Esophagus mucosa (tissue), 1 donor: ENCODE measurements at regions not wholly inside any gene's neighbourhood (a gene's known extent, or its start where the extent isn't known, plus 50 kb on each side); places are given as distances from the start of the nearest gene placed in this dataset.

Experiments used
- ATAC-seq: fragments of 200-7000 bp; cut with Tn5 transposase; one replicate; pipeline ENCODE4 v1.9.1; 2020
- donor health status: DM: yes; HTN: yes; CAD: no.

DNA sequence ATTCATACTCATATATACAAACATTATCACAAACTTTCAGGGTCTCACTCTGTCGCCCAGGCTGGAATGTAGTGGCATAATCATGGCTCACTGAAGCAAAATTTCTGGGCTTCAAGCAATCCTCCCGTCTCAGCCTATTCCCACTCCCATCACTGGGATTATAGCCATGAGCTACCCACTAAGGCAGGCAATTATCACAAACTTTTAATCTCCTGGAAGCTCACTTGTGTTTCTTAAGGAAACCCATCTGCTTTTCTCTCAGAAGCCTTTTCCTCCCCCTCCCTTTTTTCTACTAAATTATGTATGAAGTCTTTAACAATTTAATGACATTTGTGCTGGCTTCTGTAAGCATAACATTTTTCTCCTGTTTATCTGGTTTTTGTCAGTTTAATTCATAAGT, 170.5 kb downstream of the AREG start:
- ATAC-seq: no peak

DNA sequence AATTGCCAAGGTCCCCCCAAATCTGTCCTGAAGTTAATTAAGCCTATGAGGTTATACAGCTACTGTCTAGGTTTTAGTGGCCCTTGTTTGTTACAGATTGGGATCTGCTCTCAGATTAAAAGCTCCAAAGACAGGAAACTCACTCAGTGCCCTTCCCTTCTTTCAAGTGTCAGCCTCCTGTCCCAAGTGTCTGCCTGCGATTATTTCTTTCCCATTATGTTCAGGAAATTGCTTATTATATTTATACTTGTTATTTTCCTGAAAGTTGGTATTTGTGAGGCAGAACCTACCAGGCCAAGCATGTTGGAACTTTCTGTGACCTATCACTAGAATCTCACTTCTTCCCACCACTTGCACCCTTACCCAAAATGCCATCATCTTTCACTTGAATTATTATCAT, 173.2 kb downstream of the AREG start:
- ATAC-seq: no peak

DNA sequence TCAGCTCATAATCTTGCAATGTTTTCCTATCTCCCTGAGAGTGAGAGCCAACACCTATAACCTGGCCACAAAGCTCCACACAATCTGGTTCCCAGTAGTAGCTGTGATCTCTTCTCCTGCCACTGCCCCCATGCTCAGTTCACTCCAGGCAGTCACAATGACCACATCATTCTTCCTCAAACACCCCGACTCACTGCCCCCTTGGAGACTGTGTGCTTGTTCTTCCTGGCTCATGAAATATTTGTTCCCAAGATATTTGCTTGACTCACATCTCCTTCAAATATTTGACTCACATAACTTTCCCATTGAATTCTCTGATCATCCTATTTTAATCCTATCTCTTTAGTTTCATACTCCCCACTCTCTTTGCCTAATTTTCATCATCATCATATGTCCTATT, 173.7 kb downstream of the AREG start:
- ATAC-seq: no peak

DNA sequence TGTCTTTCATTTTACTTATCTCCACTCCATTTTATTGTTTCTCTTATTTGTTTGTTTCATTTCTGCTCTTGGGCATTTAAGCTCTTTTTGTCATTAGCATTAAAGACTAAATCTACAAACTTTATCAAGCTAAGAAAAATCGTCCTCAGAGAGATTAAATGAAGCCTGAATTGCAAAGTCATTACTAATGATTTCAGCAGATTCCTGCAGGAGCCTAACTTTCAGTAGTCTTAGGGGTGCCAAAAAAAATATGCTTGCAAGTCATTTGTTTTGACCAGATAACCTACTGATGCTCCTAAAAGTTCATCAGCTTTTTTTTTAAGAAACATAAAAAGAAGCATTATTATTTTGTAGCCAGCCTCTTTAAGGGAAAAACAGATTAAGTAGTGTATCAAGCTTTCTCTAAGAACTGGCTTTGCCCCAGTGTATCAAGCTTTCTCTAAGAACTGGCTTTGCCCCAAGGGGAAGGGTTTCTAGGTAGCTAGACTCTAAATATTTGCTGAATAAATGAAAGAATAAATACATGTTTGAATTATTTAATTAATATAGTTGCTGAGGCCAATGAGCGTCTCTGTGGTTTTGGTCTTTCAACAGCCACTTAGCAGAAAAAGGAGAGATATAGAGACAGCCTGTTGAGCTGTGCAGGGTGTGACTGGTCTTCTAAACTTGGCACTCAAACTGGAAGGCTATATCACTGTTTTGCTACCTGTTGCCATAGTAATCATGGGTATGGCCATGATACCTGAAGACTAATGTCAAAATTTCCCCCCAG, 174.2 kb downstream of the BTC start:
- no peak for ATAC-seq

DNA sequence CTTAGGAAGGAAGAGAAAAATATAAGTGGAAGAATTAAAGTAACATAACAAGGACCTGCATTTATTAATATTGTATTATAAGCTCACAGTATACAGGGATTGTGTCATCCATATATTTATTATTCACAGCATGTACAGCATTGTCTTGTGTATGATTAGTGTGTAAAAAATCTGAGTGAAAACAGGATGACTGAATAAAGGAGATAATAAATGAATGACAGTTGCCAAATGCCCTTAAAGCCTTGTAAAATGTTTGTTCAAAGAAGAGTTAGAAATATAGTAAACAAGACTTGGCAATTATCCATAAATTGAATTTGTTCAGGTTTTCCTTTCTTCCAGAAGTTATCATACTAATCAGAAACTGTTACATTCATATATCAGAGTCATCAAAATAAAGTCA, 172.7 kb downstream of the BTC start:
- ATAC-seq: no peak

DNA sequence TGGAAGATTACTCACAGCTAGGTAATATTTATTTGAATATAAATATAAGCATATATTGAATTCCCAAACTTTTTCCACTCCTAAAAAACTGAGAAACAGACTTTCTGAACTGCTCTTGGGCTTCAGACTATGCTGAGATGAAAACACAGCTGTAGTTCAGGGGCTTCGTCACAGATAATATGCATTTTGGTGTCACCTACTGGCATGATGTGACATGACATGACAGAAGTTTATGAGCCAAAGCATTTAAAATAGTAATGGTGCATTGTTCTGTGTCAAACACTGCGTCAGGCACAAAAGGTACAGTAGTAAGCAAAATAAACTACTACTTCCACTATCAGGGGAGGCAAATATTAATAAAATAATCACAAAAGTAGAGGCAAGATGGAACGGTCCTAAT, 171.3 kb downstream of the BTC start:
- ATAC-seq: peak; percentile 67

DNA sequence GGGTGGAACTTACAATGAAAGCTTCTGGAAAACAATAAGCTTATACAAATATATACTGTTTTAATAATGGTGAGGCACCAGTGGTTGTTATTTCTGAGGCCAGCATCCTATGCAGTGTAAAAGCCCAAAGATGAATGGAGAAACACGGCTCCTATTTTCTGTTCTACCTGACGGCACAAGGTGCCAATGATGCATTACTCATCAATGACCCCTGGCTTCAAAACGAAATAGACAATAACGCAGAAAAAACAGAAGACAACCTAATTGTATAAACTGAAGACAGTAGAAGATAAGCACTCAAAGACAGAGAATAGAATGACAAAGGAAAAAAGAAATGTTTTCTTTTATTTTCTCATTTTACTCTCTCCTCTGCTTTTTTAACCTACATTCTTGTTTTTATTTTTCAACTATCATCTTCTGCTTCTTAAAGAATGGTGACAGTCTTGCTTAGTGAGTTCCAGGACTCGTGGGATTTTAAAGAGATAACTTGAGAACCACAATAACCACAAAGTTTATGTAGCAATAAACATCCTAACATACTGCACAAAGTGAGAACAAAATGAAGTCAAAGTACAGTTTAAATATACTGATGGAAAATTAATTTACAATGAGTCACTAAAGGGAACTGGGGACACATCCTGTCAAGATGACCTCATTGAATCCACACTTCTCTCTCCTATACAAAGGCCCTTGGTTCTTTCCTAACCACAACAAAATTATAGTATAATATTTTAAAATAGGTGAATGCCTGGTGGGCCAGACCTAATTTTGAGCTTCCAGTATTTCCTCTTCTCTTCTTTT, 169.8 kb downstream of the BTC start:
- ATAC-seq: peak; percentile 75

DNA sequence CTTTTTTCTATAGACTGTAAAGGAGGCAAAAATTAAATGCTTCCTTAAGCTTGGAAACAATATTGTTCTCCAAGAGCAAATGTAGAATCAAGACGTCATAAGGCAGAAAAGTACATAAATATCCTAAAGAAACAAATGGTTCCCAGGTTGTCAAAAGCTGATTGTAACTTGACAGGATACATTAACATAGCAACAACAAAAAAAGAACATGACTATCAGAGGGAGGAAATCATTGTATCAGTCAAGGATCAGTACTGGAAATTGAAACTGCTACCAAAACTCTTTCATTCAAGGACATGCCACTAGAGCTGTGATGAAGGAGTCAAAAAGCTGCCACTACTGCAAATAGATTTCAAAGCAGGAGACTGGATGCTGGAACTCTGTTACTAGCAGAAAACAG, 168.3 kb downstream of the BTC start:
- no peak for ATAC-seq

DNA sequence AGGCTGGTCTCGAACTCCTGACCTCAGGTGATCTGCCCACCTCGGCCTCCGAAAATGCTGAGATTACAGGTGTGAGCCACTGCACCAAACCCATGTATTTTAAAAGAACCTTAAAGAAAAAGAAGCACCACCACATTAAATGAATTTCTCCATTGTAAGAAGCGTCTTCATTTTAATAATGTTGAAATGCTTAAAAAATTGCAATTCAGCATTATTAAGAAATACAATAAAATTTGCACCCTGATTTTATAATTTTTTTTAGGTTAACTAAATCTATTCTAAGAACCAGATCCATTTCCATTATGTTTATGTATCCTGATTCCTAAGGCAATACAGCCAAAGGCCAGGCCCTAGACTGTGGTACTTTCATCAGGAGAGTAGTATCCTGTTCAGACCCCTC, 167.2 kb downstream of the BTC start:
- no peak for ATAC-seq

DNA sequence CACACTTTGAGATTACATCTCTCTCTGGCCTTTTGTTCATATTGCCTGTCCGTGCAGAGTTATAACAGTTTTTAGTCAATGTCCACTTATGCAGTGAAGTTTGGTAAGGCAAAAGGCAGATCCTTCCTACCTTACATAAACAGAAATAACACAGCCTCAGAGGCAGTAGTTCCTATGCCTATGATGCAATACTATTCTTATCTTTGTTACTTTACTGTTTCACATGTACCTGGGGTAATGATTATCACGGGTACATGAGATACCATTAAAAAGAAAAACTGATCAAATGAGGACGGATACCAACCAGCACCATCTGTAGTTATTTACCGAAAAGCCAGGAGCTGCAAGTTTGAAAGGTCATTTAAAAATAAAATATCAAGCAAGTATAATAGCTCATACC, 166.8 kb downstream of the BTC start:
- ATAC-seq: no peak

DNA sequence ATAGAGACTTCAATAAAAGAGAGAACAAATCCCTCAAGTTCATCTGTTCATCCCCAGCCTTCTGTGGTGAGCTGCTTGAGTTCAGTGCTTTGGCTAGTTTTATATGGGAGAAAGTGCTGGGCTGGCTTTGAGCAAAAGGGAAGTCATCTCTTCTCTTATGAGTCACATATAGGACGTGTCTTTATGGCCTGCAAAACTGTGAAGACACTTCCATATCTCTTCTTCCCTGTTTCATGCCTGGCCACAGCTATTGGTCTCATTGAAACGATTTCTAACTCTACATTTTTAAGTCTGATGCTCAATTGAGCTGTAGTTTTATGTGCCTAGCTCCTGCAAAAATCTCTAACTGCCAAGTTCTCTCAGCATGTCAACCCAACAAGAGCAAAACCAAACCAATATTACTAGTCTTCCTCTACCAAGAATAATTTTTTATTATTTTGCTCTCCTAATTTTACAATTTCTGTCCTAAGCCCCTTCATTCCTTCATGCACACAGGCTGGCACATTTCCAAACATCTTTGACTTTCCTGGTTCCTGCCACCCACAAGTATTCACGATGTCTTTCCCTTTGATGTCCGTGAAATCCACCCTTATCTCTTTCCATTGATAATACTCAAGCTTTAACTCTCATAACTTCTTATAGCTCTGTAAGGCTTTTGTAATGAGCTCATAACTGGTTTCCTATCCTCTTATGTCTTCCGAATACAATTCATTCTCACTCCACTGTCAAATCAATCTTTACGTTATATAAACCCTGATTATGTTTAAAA, 165.3 kb downstream of the BTC start:
- ATAC-seq: no peak

DNA sequence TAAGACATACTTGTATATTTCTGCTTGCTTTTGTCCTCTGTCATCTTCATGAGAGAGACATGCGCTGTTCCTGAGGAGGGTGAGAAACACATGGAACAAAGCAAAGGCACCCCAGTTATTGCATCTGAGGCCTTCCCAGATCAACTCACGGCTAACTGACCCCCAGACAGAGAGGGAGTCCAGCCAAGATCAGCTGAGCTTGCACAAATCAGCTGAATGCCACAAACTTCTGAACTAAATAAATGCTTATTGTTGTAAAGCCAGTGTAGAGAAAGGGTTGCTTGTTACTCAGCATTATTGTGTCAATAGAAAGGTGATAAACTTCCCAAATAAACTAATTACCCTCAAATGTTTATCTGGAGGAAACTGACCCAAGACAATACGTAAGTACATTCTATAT, 163.8 kb downstream of the BTC start:
- no peak for ATAC-seq

DNA sequence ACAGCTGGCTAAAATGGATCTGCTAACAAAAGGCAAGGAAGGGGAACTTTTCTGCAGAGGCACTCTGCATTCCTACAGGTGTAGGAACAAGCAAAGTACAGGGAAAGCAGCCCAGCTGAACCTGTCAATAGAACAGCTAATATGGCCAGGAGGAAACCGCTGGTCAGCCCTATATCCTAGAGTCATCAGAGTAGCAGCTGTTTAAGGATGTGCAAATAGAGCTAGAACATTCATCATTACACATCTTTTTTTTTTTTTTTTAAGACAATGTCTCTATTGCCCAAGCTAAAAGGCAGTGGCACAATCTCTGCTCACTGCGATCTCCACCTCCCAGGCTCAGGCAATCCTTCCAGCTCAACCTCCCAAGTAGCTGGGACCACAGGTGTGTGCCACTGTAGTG, 163.0 kb downstream of the BTC start:
- ATAC-seq: peak; percentile 55

DNA sequence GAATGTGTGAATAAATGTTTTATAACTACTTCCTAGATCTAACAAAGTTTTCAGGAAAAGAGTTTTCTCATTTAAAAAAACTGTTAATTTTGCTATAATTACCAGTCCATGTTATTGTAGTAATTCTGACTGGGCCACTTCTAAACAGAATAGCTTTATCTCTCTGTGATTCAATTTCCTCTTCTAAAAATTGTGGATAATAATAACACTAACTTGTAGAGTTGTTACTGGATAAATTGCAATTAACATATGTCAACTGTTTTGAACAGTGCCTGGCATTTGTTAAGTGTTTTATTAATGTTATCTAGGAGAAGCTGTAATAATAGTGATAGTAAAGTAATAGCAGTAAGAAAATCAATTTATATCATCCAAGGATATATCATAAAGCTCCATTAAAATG, 162.3 kb downstream of the BTC start:
- ATAC-seq: no peak

DNA sequence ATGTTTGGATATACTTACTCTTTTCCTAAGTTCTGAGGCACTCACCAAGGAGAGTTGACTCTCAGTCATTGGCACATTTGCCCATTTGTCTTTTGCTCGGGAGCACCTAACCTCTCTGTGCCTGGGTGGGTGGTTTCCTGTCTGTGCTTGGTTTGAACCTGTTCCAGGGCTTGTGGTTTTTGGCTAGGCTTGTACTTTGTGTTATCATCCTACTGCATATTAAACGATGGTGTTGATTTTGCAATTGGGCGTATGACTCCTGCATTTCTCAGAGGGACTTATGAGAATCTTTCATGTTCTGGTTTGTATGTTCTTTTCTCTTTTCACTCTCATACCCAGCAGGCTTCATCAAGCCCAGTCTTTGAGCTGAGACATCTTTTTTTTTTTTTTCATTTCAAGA, 161.7 kb downstream of the BTC start:
- ATAC-seq: peak; percentile 80

DNA sequence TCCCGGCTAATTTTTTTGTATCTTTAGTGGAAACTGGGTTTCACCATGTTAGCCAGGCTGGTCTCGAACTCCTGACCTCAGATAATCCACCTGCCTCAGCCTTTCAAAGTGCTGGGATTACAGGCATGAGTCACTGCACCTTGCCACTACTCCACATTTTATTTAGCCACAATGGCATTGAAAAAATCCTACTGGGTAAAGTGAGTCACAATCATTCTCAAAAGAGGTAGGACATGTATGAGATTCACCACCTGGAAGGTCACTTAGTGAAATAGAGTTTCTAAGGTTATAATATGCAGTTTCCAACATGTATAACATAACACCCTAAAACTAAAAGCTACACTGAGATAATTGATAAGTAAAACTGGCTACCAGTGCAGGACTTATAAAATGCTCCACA, 159.2 kb downstream of the BTC start:
- peak; percentile 61 for ATAC-seq

DNA sequence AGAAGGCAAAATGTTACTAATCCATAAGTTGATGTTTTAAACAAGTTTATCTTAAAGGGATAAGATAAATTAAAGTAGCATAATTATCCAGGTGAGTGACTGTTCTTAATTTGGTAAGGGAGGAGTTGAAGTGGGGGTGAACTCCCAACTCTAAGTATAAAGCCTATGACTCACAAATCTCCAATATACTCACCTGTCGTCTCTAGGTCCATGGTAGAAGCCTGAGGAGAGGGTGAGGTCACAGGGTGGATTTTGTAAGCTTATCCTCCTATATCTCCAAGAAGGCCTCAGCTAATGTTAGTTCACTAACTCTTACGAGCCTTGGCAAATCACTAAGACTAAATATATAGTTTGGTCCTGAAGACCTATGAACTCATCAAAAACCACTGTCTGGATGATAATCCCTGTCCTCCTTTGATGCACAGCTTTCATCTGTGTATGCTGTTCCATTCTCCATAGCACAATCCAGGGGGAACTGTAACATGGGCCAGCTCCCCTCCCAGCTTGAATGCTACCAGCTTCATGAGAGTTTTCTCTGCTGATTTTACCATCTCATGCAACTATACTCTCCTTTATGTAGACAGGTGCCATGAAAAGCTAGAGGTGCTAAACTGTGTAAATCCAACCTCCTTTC, 158.7 kb downstream of the BTC start:
- ATAC-seq: peak; percentile 94

DNA sequence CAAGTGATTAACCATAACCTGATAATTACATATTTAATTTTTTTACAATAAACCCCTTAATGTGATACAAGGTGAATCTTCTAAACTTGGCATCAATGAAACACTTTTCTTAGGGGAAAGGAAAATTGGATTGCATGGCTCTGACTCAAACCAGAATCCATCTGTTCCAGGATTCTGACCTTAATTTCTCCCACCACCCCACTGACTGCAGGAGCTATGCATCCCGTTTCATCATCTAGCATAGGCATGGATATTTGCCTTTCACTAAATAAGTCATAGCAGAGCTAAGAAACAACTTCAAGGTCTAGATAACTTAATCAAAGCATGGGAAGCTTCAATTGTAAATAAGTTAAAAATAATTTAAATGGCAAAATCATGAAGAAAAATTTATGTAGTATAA, 156.3 kb downstream of the BTC start:
- no peak for ATAC-seq

DNA sequence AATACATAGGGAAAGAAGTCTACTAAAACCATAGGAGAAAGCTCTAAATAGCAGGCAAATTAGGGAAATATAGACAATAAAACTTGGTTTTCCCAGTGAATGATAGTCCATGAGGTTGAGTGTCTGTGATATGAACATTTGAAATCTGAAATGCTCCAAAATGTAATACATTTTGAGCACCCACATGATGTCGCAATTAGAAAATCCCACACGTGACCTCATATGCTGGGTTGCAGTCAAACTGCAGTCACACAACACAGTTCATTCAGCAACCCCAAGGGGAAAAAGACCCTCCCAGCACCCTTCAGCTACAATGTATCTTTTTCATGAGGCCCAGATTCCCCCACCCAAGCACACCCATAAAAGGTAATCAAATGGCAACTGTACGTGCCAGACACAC, 155.6 kb downstream of the BTC start:
- ATAC-seq: no peak

DNA sequence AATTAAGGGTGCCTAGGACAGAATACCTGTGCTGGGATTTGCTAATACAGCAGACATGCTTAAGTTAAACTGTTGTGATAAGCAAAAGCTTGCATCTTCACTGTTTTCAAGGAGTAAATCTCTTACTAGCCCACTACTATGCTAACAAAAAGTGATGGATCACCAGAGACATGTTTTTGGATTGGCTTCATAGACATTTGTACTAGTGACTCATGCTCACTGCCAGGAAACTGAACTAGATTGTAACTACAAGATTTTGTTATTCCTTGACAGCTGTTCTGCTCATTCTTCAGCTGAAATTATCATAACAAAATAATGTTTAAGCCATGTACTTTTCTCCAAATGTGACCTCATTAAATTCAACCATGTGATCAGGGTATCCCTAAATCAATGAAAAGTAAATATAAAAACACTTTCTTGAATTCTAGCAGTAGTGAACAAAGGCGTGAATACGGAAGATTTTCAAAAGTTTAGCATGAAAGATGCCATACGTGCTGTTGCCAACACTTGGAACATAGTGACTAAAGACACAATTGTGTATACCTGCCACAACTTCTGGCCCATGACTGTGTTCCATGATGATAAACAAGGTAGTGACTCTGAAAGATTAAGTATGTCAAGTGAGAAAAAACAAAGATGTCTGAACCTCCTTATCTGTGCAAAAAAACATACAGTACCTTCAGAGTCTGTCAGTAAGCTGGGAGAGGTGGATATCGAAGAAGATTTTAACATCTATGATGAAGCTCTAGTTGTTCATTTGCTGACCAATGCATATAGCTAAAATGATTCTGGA, 154.0 kb downstream of the BTC start:
- ATAC-seq: peak; percentile 56

DNA sequence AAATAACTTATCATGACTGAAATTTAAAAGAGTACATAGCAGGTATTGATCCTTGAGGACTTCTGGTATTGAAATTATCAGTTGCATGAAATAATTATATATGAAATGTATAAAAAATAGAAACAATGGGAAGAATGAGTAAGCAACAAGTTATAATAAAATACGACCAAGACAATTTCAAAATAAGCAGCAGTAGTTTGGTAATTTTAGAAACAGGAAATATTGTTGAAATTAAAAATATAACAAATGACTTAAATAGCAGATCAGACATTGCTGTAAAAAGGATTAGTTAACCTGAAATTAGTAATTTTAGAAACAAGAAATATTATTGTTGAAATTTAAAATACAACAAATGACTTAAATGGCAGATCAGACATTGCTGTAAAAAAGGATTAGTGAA, 152.3 kb downstream of the BTC start:
- ATAC-seq: no peak

DNA sequence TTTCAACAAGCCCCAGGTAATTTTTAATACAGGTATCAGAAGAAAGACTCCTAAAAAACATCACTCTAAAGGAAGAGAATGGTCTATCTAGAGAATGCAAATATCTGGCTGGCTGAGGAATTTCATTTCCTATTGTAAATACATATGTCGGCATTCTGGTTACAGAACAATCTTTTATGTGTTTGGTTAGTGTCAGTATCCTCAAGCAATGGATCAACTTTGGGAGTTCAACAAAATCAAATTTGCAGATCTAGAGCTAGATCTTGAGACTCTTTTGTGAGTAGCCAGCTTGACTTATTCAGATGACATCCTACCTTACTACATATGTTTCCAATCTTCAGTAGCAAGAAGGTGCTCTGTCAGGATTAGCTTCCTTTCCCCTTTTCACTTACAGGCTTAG, 145.1 kb downstream of the BTC start:
- no peak for ATAC-seq
